Transverse colon (tissue), 4 donors: ENCODE measurements at regions not wholly inside any gene's neighbourhood (a gene's known extent, or its start where the extent isn't known, plus 50 kb on each side); places are given as distances from the start of the nearest gene placed in this dataset.
"Not testable (repeated sequence)": the region's sequence is repeated elsewhere in the genome, so short reads cannot be mapped to it uniquely, and the experiment has no call there.

Experiments used
- EP300 ChIP-seq: sonication (generic); formaldehyde crosslinking; IDR thresholded peaks from one replicate; pipeline ENCODE4 v1.6.1; 2017; ENCODE audit warnings: antibody characterized with exemption, low read depth
- POLR2A ChIP-seq: fragments of 450-650 bp; IDR thresholded peaks from one replicate; pipeline ENCODE4 v1.6.1; 2016; ENCODE audit warnings: antibody characterized with exemption, mild to moderate bottlenecking, moderate library complexity
- POLR2AphosphoS5 ChIP-seq, 3 donors: sonication (generic); formaldehyde crosslinking; IDR thresholded peaks; one replicate each; pipeline ENCODE4 v1.6.1; 2016; ENCODE audit warnings: antibody characterized with exemption in 3 of 3
- TF ChIP-seq, protein P1 (sequence below), 5 experiments: fragments of 200-600 bp in 3 of 5; fragments of 450-650 bp in 2 of 5; sonication (generic) in 3 of 5; IDR thresholded peaks; 1 replicate in 2 of 5; 2 replicates in 3 of 5; pipeline ENCODE4 v1.5.1; 2016 to 2017; ENCODE audit warnings: antibody characterized with exemption in 5 of 5, inconsistent platforms in 3 of 5, mild to moderate bottlenecking in 2 of 5, moderate library complexity in 1 of 5

DNA sequence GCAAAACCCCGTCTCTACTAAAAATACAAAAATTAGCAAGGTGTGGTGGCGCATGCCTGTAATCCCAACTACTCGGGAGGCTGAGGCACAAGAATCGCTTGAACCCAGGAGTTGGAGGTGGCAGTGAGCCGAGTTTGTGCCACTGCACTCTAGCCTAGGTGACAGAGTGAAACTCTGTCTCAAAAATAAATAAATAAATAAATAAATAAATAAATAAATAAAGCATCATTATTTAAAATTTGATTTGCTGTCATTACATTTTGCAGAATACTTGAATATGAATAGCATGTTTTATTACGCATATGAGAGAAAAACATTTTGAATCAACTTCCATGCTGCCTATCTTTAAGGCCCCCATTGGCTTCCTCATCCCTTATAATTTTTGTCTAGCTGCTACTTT lies 53.4 kb upstream of the MED14 start:
- TF ChIP-seq, protein P1, sequence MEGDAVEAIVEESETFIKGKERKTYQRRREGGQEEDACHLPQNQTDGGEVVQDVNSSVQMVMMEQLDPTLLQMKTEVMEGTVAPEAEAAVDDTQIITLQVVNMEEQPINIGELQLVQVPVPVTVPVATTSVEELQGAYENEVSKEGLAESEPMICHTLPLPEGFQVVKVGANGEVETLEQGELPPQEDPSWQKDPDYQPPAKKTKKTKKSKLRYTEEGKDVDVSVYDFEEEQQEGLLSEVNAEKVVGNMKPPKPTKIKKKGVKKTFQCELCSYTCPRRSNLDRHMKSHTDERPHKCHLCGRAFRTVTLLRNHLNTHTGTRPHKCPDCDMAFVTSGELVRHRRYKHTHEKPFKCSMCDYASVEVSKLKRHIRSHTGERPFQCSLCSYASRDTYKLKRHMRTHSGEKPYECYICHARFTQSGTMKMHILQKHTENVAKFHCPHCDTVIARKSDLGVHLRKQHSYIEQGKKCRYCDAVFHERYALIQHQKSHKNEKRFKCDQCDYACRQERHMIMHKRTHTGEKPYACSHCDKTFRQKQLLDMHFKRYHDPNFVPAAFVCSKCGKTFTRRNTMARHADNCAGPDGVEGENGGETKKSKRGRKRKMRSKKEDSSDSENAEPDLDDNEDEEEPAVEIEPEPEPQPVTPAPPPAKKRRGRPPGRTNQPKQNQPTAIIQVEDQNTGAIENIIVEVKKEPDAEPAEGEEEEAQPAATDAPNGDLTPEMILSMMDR (IDR thresholded peaks at IDR 0.05): not testable (repeated sequence)
- TF ChIP-seq EP300; POLR2A; POLR2AphosphoS5 (IDR thresholded peaks at IDR 0.05): not testable (repeated sequence)
